A549 (cell line): ENCODE measurements at regions not wholly inside any gene's neighbourhood (a gene's known extent, or its start where the extent isn't known, plus 50 kb on each side); places are given as distances from the start of the nearest gene placed in this dataset.

Experiments used
- CTCF ChIP-seq: fragments of >200 bp; sonication (Bioruptor Twin); formaldehyde crosslinking; IDR thresholded peaks from 3 replicates; pipeline ENCODE4 v1.5.1; 2016
- RCOR1 ChIP-seq: fragments of 150-350 bp; IDR thresholded peaks from 2 replicates; pipeline ENCODE4 v1.6.1; 2014; ENCODE audit warnings: antibody characterized with exemption, low read length, low read depth

- TF ChIP-seq CTCF: no peak
- no peak for TF ChIP-seq RCOR1
These were observed 73.6 kb upstream of the PHACTR3 start for GRCh38 chr20:59530782-59531181.
